IPS-18a (cell line): ENCODE measurements at regions not wholly inside any gene's neighbourhood (a gene's known extent, or its start where the extent isn't known, plus 50 kb on each side); places are given as distances from the start of the nearest gene placed in this dataset.
A peak's percentile ranks its signal among the peaks of the same experiment; 100 is the strongest.
"Not testable (repeated sequence)": the region's sequence is repeated elsewhere in the genome, so short reads cannot be mapped to it uniquely, and the experiment has no call there.

Experiments used
- H3K27ac ChIP-seq: one replicate; pipeline ENCODE4 v1.5.1; 2013; ENCODE audit warnings: low read length
- H3K27me3 ChIP-seq: one replicate; pipeline ENCODE4 v1.6.1; 2013; ENCODE audit warnings: mild to moderate bottlenecking, low read length; ENCODE audit not compliant: control insufficient read depth, insufficient read depth
- H3K36me3 ChIP-seq: one replicate; pipeline ENCODE4 v1.6.1; 2013; ENCODE audit warnings: low read depth, low read length; ENCODE audit not compliant: control insufficient read depth
- H3K4me1 ChIP-seq: one replicate; pipeline ENCODE4 v1.6.1; 2013; ENCODE audit warnings: low read depth, low read length; ENCODE audit not compliant: control insufficient read depth
- H3K4me3 ChIP-seq: one replicate; pipeline ENCODE4 v1.5.1; 2013; ENCODE audit warnings: low read length
- H3K9ac ChIP-seq: one replicate; pipeline ENCODE4 v1.6.1; 2013; ENCODE audit warnings: mild to moderate bottlenecking, low read length, moderate library complexity
- H3K9me3 ChIP-seq: one replicate; pipeline ENCODE4 v1.6.1; 2013; ENCODE audit warnings: low read depth, low read length; ENCODE audit not compliant: control insufficient read depth

- H3K9me3 ChIP-seq: no peaks in the 10 kb centered on the region
- H3K4me3 ChIP-seq: no peak overlapping the region
- H3K27me3 ChIP-seq: no peaks in the 10 kb centered on the region
- no peaks in the 10 kb centered on the region for H3K36me3 ChIP-seq
- no peak overlapping the region for H3K9ac ChIP-seq
- H3K27ac ChIP-seq: no peak overlapping the region
- peaks cover 13% of the 10 kb centered on the region for H3K4me1 ChIP-seq
These were observed 346.3 kb upstream of the DEFB115 start for GRCh38 chr20:30910937-30911725.

- H3K27me3 ChIP-seq, H3K36me3 ChIP-seq, H3K9me3 ChIP-seq: not testable (repeated sequence)
- Histone ChIP-seq H3K4me3 (peak overlapping the region; percentile 63), H3K9ac (peak overlapping the region; percentile 81), H3K27ac (peak overlapping the region; percentile 97), H3K4me1 (peaks cover 13% of the 10 kb centered on the region)
These were observed 345.4 kb upstream of the DEFB115 start for GRCh38 chr20:30911832-30912660.

- peaks cover 13% of the 10 kb centered on the region for H3K4me1 ChIP-seq
- not testable (repeated sequence) for H3K36me3 ChIP-seq, H3K27me3 ChIP-seq, H3K9me3 ChIP-seq
- peak overlapping the region; percentile 97 for H3K27ac ChIP-seq
- H3K4me3 ChIP-seq: peak overlapping the region; percentile 63
- peak overlapping the region; percentile 81 for H3K9ac ChIP-seq
These were observed 344.8 kb upstream of the DEFB115 start for GRCh38 chr20:30912661-30913026.

GRCh38 chr20:30916404-30916803 lies 341.1 kb upstream of the DEFB115 start:
- not testable (repeated sequence) for H3K9ac ChIP-seq, H3K4me3 ChIP-seq, H3K27me3 ChIP-seq, H3K9me3 ChIP-seq, H3K27ac ChIP-seq, H3K36me3 ChIP-seq
- peaks cover 10% of the 10 kb centered on the region for H3K4me1 ChIP-seq

- no peaks in the 10 kb centered on the region for H3K36me3 ChIP-seq
- no peak overlapping the region for H3K27ac ChIP-seq
- no peaks in the 10 kb centered on the region for H3K9me3 ChIP-seq
- H3K27me3 ChIP-seq: no peaks in the 10 kb centered on the region
- H3K4me1 ChIP-seq: no peaks in the 10 kb centered on the region
- H3K9ac ChIP-seq: no peak overlapping the region
- H3K4me3 ChIP-seq: no peak overlapping the region
These were observed 337.8 kb upstream of the DEFB115 start for GRCh38 chr20:30919514-30920188.

GRCh38 chr20:30921286-30922071 lies 336.0 kb upstream of the DEFB115 start:
- Histone ChIP-seq H3K4me3 (no peak overlapping the region), H3K36me3 (no peaks in the 10 kb centered on the region), H3K4me1 (no peaks in the 10 kb centered on the region), H3K9ac (no peak overlapping the region), H3K9me3 (no peaks in the 10 kb centered on the region), H3K27me3 (no peaks in the 10 kb centered on the region), H3K27ac (no peak overlapping the region)

- H3K9ac ChIP-seq: no peak overlapping the region
- no peaks in the 10 kb centered on the region for H3K4me1 ChIP-seq
- H3K9me3 ChIP-seq: no peaks in the 10 kb centered on the region
- no peaks in the 10 kb centered on the region for H3K36me3 ChIP-seq
- H3K27ac ChIP-seq: no peak overlapping the region
- H3K4me3 ChIP-seq: no peak overlapping the region
- no peaks in the 10 kb centered on the region for H3K27me3 ChIP-seq
These were observed 335.3 kb upstream of the DEFB115 start for GRCh38 chr20:30922129-30922528.

GRCh38 chr20:30937790-30938189 lies 319.7 kb upstream of the DEFB115 start:
- Histone ChIP-seq H3K4me1 (no peaks in the 10 kb centered on the region), H3K36me3 (no peaks in the 10 kb centered on the region), H3K27ac (no peak overlapping the region), H3K9ac (no peak overlapping the region), H3K4me3 (no peak overlapping the region), H3K27me3 (no peaks in the 10 kb centered on the region), H3K9me3 (peaks cover 34% of the 10 kb centered on the region)

GRCh38 chr20:30949761-30950160 lies 307.7 kb upstream of the DEFB115 start:
- H3K9me3 ChIP-seq: no peaks in the 10 kb centered on the region
- no peaks in the 10 kb centered on the region for H3K36me3 ChIP-seq
- H3K4me1 ChIP-seq: no peaks in the 10 kb centered on the region
- no peak overlapping the region for H3K9ac ChIP-seq
- H3K4me3 ChIP-seq: no peak overlapping the region
- no peak overlapping the region for H3K27ac ChIP-seq
- H3K27me3 ChIP-seq: no peaks in the 10 kb centered on the region

GRCh38 chr20:30951088-30951487 lies 306.4 kb upstream of the DEFB115 start:
- not testable (repeated sequence) for H3K36me3 ChIP-seq, H3K9ac ChIP-seq, H3K27me3 ChIP-seq, H3K27ac ChIP-seq, H3K9me3 ChIP-seq, H3K4me1 ChIP-seq, H3K4me3 ChIP-seq

GRCh38 chr20:30956649-30957048 lies 300.8 kb upstream of the DEFB115 start:
- not testable (repeated sequence) for H3K9ac ChIP-seq, H3K27me3 ChIP-seq, H3K36me3 ChIP-seq, H3K27ac ChIP-seq, H3K4me1 ChIP-seq, H3K9me3 ChIP-seq, H3K4me3 ChIP-seq
